ENCODE measurements at regions not wholly inside any gene's neighbourhood (a gene's known extent, or its start where the extent isn't known, plus 50 kb on each side); places are given as distances from the start of the nearest gene placed in this dataset.

DNA sequence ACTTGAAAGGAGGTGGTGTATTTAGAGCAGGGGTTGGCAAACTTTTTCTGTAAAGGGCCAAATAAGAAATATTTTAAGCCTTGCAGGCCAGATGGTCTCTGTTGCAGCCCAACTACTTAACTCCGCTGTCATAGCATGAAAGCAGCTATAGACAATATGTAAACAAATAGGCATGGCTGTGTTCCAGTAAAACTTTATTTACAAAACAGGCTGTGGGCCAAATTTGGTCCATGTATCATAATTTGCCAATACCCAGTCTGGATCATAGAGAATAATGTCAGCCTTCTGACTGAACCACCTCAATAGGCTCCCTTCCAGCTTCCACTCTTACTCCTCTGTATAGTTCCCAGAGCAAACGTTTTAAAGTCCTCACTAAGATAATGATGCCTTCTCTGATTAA is 638.8 kb upstream of the CFAP20DC start:
- TF ChIP-seq SUZ12 (IDR thresholded peaks at IDR 0.05) (no peak), BHLHE40 (IDR thresholded peaks at IDR 0.05; ENCODE audit: borderline replicate concordance) (no peak), ZNF384 (IDR thresholded peaks at IDR 0.05) (no peak), CTBP1 (IDR thresholded peaks at IDR 0.05; ENCODE audit: borderline replicate concordance) (no peak), ARNT (IDR thresholded peaks at IDR 0.05) (no peak), NFRKB (IDR thresholded peaks at IDR 0.05) (no peak), ELF4 (IDR thresholded peaks at IDR 0.05) (no peak), TARDBP (IDR thresholded peaks at IDR 0.05) (no peak), HDGF (IDR thresholded peaks at IDR 0.05; ENCODE audit: borderline replicate concordance) (no peak), FOXK2 (IDR thresholded peaks at IDR 0.05) (no peak), FOXA1 (IDR thresholded peaks at IDR 0.05) (no peak), L3MBTL2 (conservative IDR thresholded peaks at IDR 0.05) (no peak), SP1 (IDR thresholded peaks at IDR 0.05) (no peak), FOXM1 (IDR thresholded peaks at IDR 0.05; ENCODE audit: borderline replicate concordance) (no peak), LEF1 (IDR thresholded peaks at IDR 0.05; ENCODE audit: borderline replicate concordance) (no peak)
- TF ChIP-seq, protein P1, sequence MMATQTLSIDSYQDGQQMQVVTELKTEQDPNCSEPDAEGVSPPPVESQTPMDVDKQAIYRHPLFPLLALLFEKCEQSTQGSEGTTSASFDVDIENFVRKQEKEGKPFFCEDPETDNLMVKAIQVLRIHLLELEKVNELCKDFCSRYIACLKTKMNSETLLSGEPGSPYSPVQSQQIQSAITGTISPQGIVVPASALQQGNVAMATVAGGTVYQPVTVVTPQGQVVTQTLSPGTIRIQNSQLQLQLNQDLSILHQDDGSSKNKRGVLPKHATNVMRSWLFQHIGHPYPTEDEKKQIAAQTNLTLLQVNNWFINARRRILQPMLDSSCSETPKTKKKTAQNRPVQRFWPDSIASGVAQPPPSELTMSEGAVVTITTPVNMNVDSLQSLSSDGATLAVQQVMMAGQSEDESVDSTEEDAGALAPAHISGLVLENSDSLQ (IDR thresholded peaks at IDR 0.05) = no peak
- no peak for DNase-seq (ENCODE audit: extremely low spot score)
- POLR2A ChIA-PET = no interaction called here
- CTCF ChIA-PET = no interaction called here

DNA sequence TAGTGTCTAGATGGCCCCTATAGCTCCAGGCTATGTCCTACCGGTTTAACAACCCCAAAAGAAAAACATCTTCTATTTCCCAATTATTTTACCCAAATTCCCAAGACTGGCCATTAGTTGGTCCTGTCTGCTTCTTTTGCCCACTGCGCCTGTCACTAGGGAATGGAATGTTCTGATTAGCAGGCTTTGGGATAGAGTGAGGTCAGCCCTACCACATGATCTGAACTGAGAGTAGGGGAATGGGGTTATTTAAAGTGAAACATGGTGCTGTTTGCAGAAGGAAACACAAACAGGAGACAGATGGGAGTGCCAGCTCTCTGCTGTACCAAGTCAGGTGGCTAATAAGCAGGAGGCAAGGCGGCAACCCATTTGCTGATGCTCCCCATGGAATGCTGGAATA is 635.6 kb upstream of the CFAP20DC start:
- POLR2A ChIA-PET = no interaction called here
- TF ChIP-seq SUZ12 (IDR thresholded peaks at IDR 0.05) (no peak), CTBP1 (IDR thresholded peaks at IDR 0.05; ENCODE audit: borderline replicate concordance) (no peak), SP1 (IDR thresholded peaks at IDR 0.05) (no peak), TARDBP (IDR thresholded peaks at IDR 0.05) (no peak), HDGF (IDR thresholded peaks at IDR 0.05; ENCODE audit: borderline replicate concordance) (no peak), ELF4 (IDR thresholded peaks at IDR 0.05) (no peak), LEF1 (IDR thresholded peaks at IDR 0.05; ENCODE audit: borderline replicate concordance) (no peak), ZNF384 (IDR thresholded peaks at IDR 0.05) (no peak), FOXM1 (IDR thresholded peaks at IDR 0.05; ENCODE audit: borderline replicate concordance) (no peak), L3MBTL2 (conservative IDR thresholded peaks at IDR 0.05) (no peak), ARNT (IDR thresholded peaks at IDR 0.05) (no peak), BHLHE40 (IDR thresholded peaks at IDR 0.05; ENCODE audit: borderline replicate concordance) (no peak), FOXK2 (IDR thresholded peaks at IDR 0.05) (no peak)
- TF ChIP-seq, protein P1 (IDR thresholded peaks at IDR 0.05) = no peak
- no peak for DNase-seq (ENCODE audit: extremely low spot score)
- CTCF ChIA-PET = no interaction called here

DNA sequence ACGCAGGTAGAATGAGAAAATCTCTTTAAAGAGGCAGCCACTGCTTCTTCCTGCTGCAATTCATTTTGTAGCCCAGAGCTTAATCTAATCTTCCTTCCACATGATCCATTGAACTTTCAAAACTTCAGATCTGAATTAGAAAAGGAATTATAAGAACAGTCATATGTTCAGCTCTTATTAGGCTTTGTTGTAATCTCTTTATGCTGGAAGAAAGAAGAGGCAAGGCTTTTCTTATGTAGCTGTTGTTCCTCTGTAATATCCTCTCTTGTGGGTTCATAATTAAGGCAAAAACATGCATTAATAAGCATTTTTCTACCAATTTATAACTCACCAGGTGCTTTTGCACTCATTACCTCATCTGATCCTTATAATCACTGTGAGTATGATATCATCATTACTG is 634.9 kb upstream of the CFAP20DC start:
- no peak for DNase-seq (ENCODE audit: extremely low spot score)
- ChIA-PET POLR2A (no interaction called here), CTCF (no interaction called here)
- TF ChIP-seq ARNT (IDR thresholded peaks at IDR 0.05) = no peak
- no peak for TF ChIP-seq LEF1 (IDR thresholded peaks at IDR 0.05; ENCODE audit: borderline replicate concordance)
- no peak for TF ChIP-seq TARDBP (IDR thresholded peaks at IDR 0.05)
- TF ChIP-seq SUZ12 (IDR thresholded peaks at IDR 0.05) = no peak
- TF ChIP-seq FOXA1 (IDR thresholded peaks at IDR 0.05) = no peak
- no peak for TF ChIP-seq FOXM1 (IDR thresholded peaks at IDR 0.05; ENCODE audit: borderline replicate concordance)
- TF ChIP-seq NFRKB (IDR thresholded peaks at IDR 0.05) = no peak
- no peak for TF ChIP-seq HDGF (IDR thresholded peaks at IDR 0.05; ENCODE audit: borderline replicate concordance)
- no peak for TF ChIP-seq L3MBTL2 (conservative IDR thresholded peaks at IDR 0.05)
- TF ChIP-seq SP1 (IDR thresholded peaks at IDR 0.05) = no peak
- TF ChIP-seq FOXK2 (IDR thresholded peaks at IDR 0.05) = no peak
- TF ChIP-seq, protein P1 (IDR thresholded peaks at IDR 0.05) = no peak
- no peak for TF ChIP-seq BHLHE40 (IDR thresholded peaks at IDR 0.05; ENCODE audit: borderline replicate concordance)
- no peak for TF ChIP-seq ELF4 (IDR thresholded peaks at IDR 0.05)

DNA sequence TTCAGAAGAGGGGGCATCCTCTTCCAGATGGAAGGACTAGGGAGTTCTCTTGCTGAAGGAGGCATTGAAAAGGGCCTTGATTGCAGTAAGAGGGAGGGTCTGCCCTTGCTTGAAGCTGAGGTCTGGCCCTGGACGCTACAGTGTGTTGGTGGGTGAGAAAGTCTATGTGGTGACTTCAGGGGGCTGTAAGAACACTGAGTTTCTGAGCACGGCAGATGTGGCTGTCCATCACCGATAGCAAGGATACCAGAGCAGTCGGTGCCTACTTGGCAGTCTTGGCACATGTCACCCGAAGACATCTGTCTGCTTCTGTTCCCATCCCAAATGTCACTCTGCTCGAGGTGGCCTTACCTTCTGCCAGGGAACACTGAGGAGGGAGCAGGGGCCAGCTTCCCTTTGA is 631.1 kb upstream of the CFAP20DC start:
- TF ChIP-seq FOXM1 (IDR thresholded peaks at IDR 0.05; ENCODE audit: borderline replicate concordance) (no peak), CTBP1 (IDR thresholded peaks at IDR 0.05; ENCODE audit: borderline replicate concordance) (no peak), SP1 (IDR thresholded peaks at IDR 0.05) (no peak), HDGF (IDR thresholded peaks at IDR 0.05; ENCODE audit: borderline replicate concordance) (no peak), ARNT (IDR thresholded peaks at IDR 0.05) (no peak), FOXA1 (IDR thresholded peaks at IDR 0.05) (no peak), ELF4 (IDR thresholded peaks at IDR 0.05) (no peak), LEF1 (IDR thresholded peaks at IDR 0.05; ENCODE audit: borderline replicate concordance) (no peak), TARDBP (IDR thresholded peaks at IDR 0.05) (no peak), BHLHE40 (IDR thresholded peaks at IDR 0.05; ENCODE audit: borderline replicate concordance) (no peak), NFRKB (IDR thresholded peaks at IDR 0.05) (no peak), L3MBTL2 (conservative IDR thresholded peaks at IDR 0.05) (no peak), SUZ12 (IDR thresholded peaks at IDR 0.05) (no peak), FOXK2 (IDR thresholded peaks at IDR 0.05) (no peak), ZNF384 (IDR thresholded peaks at IDR 0.05) (no peak)
- TF ChIP-seq, protein P1 (IDR thresholded peaks at IDR 0.05) = no peak
- ChIA-PET POLR2A (no interaction called here), CTCF (no interaction called here)
- no peak for DNase-seq (ENCODE audit: extremely low spot score)

DNA sequence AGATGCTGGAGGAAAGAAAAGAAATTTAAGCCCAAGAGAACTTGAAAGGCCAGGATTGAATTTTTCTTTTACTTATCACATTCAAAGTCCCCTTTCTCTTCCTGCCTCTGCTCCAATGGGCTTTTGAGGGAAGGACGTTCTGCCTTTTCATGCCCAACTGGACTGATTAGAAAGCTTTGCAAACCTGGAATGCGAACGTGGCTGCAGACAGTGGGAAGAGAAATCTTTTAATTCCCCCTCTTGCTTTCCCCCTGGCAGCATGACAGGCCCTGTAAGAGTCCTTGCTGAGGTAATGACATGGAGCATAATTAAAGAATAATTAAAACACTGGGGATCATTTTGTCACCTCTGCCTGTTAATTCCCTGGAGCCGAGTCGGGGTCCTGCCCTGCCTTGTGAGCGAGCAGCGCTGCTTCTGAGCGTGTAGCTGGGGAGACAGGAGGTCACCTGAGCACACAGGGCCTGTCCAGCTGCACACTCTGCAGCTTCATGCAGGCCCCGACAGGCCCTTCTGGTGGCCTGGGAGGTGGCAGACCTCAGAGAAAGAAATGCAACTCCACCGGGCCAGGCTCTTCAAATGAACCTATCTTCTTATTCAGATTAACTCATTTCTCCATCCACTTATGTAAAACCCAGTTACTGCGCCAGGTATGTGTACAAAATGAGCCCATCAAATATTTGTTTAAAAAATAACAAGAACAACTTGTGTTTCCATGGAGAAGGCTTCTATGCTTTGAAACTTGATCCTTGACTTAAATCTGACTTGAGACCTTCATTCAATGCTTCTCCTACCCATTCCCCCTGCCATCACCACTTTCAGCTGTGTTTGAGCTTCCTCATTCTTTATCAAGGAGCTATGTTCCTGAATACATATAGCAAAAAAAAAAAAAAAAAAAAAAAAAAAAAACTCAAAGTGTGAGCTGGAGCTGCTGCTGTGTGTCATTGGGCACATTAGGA is 628.2 kb upstream of the CFAP20DC start:
- TF ChIP-seq ZNF384 (IDR thresholded peaks at IDR 0.05) (no peak), FOXA1 (IDR thresholded peaks at IDR 0.05) (no peak), CTBP1 (IDR thresholded peaks at IDR 0.05; ENCODE audit: borderline replicate concordance) (no peak), SP1 (IDR thresholded peaks at IDR 0.05) (no peak), NFRKB (IDR thresholded peaks at IDR 0.05) (no peak), TARDBP (IDR thresholded peaks at IDR 0.05) (no peak), HDGF (IDR thresholded peaks at IDR 0.05; ENCODE audit: borderline replicate concordance) (no peak), ARNT (IDR thresholded peaks at IDR 0.05) (no peak), BHLHE40 (IDR thresholded peaks at IDR 0.05; ENCODE audit: borderline replicate concordance) (no peak), L3MBTL2 (conservative IDR thresholded peaks at IDR 0.05) (no peak), SUZ12 (IDR thresholded peaks at IDR 0.05) (no peak), LEF1 (IDR thresholded peaks at IDR 0.05; ENCODE audit: borderline replicate concordance) (no peak), FOXM1 (IDR thresholded peaks at IDR 0.05; ENCODE audit: borderline replicate concordance) (no peak), FOXK2 (IDR thresholded peaks at IDR 0.05) (no peak)
- TF ChIP-seq, protein P1 (IDR thresholded peaks at IDR 0.05) = no peak
- POLR2A ChIA-PET = no interaction called here
- CTCF ChIA-PET = interaction anchor here (0.5 kb wide), 1 partner anchor 1907 kb away, joined by 3 read pairs; no protein-coding TSS in a partner anchor
- DNase-seq (ENCODE audit: extremely low spot score) = no peak
